K562 (cell line): ENCODE measurements at regions not wholly inside any gene's neighbourhood (a gene's known extent, or its start where the extent isn't known, plus 50 kb on each side); places are given as distances from the start of the nearest gene placed in this dataset.

Experiments used
- ATAC-seq: fragments of 200-7000 bp; cut with Tn5 transposase; 3 replicates; pipeline ENCODE4 v1.9.1; 2020; ENCODE audit warnings: moderate library complexity
- BruUV-seq: library from RNA; stranded (reverse); fragments of 400-500 nt; replicated peaks from 2 replicates; lab custom pipeline; 2021; lab: Mats Ljungman, UMichigan
- CTCF ChIA-PET: fragments of 300-600 bp; formaldehyde crosslinking; extraction: SDS; loops from one replicate; lab custom pipeline; 2021; ENCODE audit warnings: low intra/inter-chr PET ratio; lab: Yijun Ruan, JAX
- POLR2A ChIA-PET: fragments of 300-600, 350-650 bp; sonication (Branson Sonifier 250); formaldehyde crosslinking; extraction: SDS; loops from one replicate; lab custom pipeline; 2021; ENCODE audit warnings: antibody characterized with exemption, inconsistent platforms; lab: Yijun Ruan, JAX
- DNase-seq, 4 experiments: peaks; one replicate each; pipeline versions ENCODE4 v3.0.0 to v3.0.0-alpha.2; 2011 to 2018; ENCODE audit warnings: low spot score in 3 of 4, mixed read lengths in 3 of 4; ENCODE audit errors: extremely low read depth in 1 of 4
- FAIRE-seq: peaks from 2 replicates; lab custom pipeline; 2011; peaks lifted over from hg19 to GRCh38; lab: Jason Lieb, UNC
- H2AFZ ChIP-seq: 2 replicates; pipeline ENCODE4 v1.6.0; 2011; ENCODE audit warnings: low read depth, low read length, control low read depth, inconsistent platforms
- H3K27ac ChIP-seq: fragments of 200-600 bp; 3 replicates; pipeline ENCODE4 v1.8.0; 2011; ENCODE audit warnings: low read depth, mild to moderate bottlenecking, control low read depth, inconsistent platforms, low read length, moderate library complexity, mixed read lengths; ENCODE audit errors: extremely low read depth
- H3K27me3 ChIP-seq, 2 experiments: fragments of 300-600 bp in 1 of 2; 2 replicates in 1 of 2; 3 replicates in 1 of 2; pipeline versions ENCODE4 v1.6.0 to v1.8.0; 2011; ENCODE audit warnings: inconsistent platforms in 2 of 2, low read length in 2 of 2, mild to moderate bottlenecking in 1 of 2, mixed read lengths in 1 of 2, moderate library complexity in 1 of 2; ENCODE audit not compliant: control insufficient read depth in 2 of 2, insufficient read depth in 2 of 2
- H3K36me3 ChIP-seq: fragments of 300-600 bp; 3 replicates; pipeline ENCODE4 v1.8.0; 2011; ENCODE audit warnings: mild to moderate bottlenecking, low read length, inconsistent platforms; ENCODE audit not compliant: control insufficient read depth, insufficient read depth
- H3K4me1 ChIP-seq, 2 experiments: fragments of 200-600 bp in 1 of 2; replicated peaks in 1 of 2; 2 replicates in 1 of 2; 3 replicates in 1 of 2; pipeline versions ENCODE4 v1.5.1 to v1.8.0; 2011; ENCODE audit warnings: inconsistent platforms in 2 of 2, low read length in 2 of 2, mild to moderate bottlenecking in 1 of 2, mixed read lengths in 1 of 2, moderate library complexity in 1 of 2; ENCODE audit not compliant: control insufficient read depth in 2 of 2, insufficient read depth in 2 of 2
- H3K4me2 ChIP-seq: 2 replicates; pipeline ENCODE4 v1.6.1; 2011; ENCODE audit warnings: low read length, control low read depth, inconsistent platforms, mixed read lengths; ENCODE audit not compliant: insufficient read depth
- H3K4me3 ChIP-seq: fragments of 200-600 bp; sonication (generic), shearing (Covaris generic); 2 replicates; pipeline ENCODE4 v1.5.1; 2016; ENCODE audit warnings: control low read depth, inconsistent platforms
- H3K79me2 ChIP-seq: fragments of 200-600 bp; 3 replicates; pipeline ENCODE4 v1.8.0; 2011; ENCODE audit warnings: low read length, inconsistent platforms; ENCODE audit not compliant: control insufficient read depth, insufficient read depth
- H3K9ac ChIP-seq, 2 experiments: 2 replicates each; pipeline versions ENCODE4 v1.6.0 to v1.6.1; 2011; ENCODE audit warnings: low read depth in 2 of 2, low read length in 2 of 2, control low read depth in 1 of 2, inconsistent platforms in 1 of 2, mild to moderate bottlenecking in 1 of 2, mixed read lengths in 1 of 2; ENCODE audit not compliant: insufficient read depth in 1 of 2
- H3K9me1 ChIP-seq: one replicate; pipeline ENCODE4 v1.6.0; 2011; ENCODE audit warnings: inconsistent platforms, mild to moderate bottlenecking, low read length, moderate library complexity; ENCODE audit not compliant: control insufficient read depth, insufficient read depth
- H3K9me3 ChIP-seq: replicated peaks from 2 replicates; pipeline ENCODE4 v1.5.1; 2011; ENCODE audit warnings: low read depth, low read length, inconsistent platforms; ENCODE audit not compliant: control insufficient read depth, insufficient read depth
- H4K20me1 ChIP-seq: replicated peaks from 2 replicates; pipeline ENCODE4 v1.6.1; 2011; ENCODE audit warnings: low read length, inconsistent platforms, mixed read lengths; ENCODE audit not compliant: control insufficient read depth, insufficient read depth
- CBFA2T3 ChIP-seq: fragments of 450-650 bp; IDR thresholded peaks from 2 replicates; pipeline ENCODE4 v1.6.1; 2017
- CHD2 ChIP-seq: IDR thresholded peaks from 2 replicates; pipeline ENCODE4 v1.6.1; 2011; ENCODE audit warnings: low read depth, low read length
- ELF4 ChIP-seq: fragments of 450-650 bp; formaldehyde crosslinking; IDR thresholded peaks from 2 replicates; pipeline ENCODE4 v1.4.0; 2022; ENCODE audit warnings: missing genetic modification characterization
- KLF10 ChIP-seq: fragments of 250-450 bp; sonication (Bioruptor Pico); IDR thresholded peaks from 2 replicates; pipeline ENCODE4 v1.6.1; 2021; ENCODE audit warnings: matching md5 sums
- PKNOX1 ChIP-seq: fragments of 450-650 bp; IDR thresholded peaks from 2 replicates; pipeline ENCODE4 v1.6.1; 2016
- SREBF2 ChIP-seq: sonication (generic); formaldehyde crosslinking; IDR thresholded peaks from 2 replicates; pipeline ENCODE4 v1.4.0; 2020; ENCODE audit warnings: mild to moderate bottlenecking, missing genetic modification reagents
- WGBS: fragments of 100-300 bp; shearing (Covaris generic); methylation state at CpG from one replicate; pipeline ENCODE4 v1.1.6; 2016; ENCODE audit warnings: low coverage, mixed read lengths; ENCODE audit not compliant: insufficient coverage; ENCODE audit errors: missing lambda C conversion rate; 5-methylcytosine and 5-hydroxymethylcytosine counted together
- in situ Hi-C: fragments of 300-500 bp; cut with MboI; formaldehyde crosslinking; loops from 4 replicates; pipeline ENCODE4 v1.15.0; 2018; ENCODE audit warnings: inconsistent platforms, mixed read lengths
- intact Hi-C: fragments of 100-400 bp; cut with micrococcal nuclease; formaldehyde crosslinking; loops from 2 replicates; pipeline ENCODE4 v1.14.2; 2022

- Histone ChIP-seq H3K9me3 (no peaks in the 10 kb centered on the region), H3K4me2 (no peak overlapping the region), H2AFZ (no peak overlapping the region), H3K9ac (no peak overlapping the region), H3K9me1 (no peaks in the 10 kb centered on the region), H3K36me3 (no peaks in the 10 kb centered on the region), H3K27ac (no peak overlapping the region), H3K4me1 (no peaks in the 10 kb centered on the region), H3K4me3 (no peak overlapping the region), H3K79me2 (no peaks in the 10 kb centered on the region), H3K27me3 (peaks cover 4 to 23% of the 10 kb centered on the region in 2 experiments; a peak in 3 of 5 replicates), H4K20me1 (no peaks in the 10 kb centered on the region)
- DNase-seq (no peak), FAIRE-seq (no peak), ATAC-seq (peak; percentile 55)
- POLR2A ChIA-PET, result interaction anchor here (0.6 kb wide), 1 partner anchor 694 kb away, joined by 3 read pairs; no protein-coding TSS in a partner anchor
- CTCF ChIA-PET, result no interaction called here
- WGBS, result 9% methylated on average over 23 of the region's 23 CpGs
- intact Hi-C loops (no loop called here), in situ Hi-C loops (no loop called here)
- no TSS peak for BruUV-seq
- TF ChIP-seq CBFA2T3, result no peak
- TF ChIP-seq PKNOX1, result peak; percentile 43; the same call in 1 of the 2 replicates
- TF ChIP-seq CHD2, result no peak
- no peak for TF ChIP-seq ELF4 (CRISPR knock-in tag)
- TF ChIP-seq KLF10, result no peak
- no peak for TF ChIP-seq SREBF2 (CRISPR knock-in tag)
These were observed 78.4 kb upstream of the KCNA3 start for GRCh38 chr1:110752941-110753725.
